WTC11 (cell line): ENCODE measurements at regions not wholly inside any gene's neighbourhood (a gene's known extent, or its start where the extent isn't known, plus 50 kb on each side); places are given as distances from the start of the nearest gene placed in this dataset.

Experiments used
- ATAC-seq: fragments of 200-7000 bp; cut with Tn5 transposase; 2 replicates; pipeline ENCODE4 v1.10.0; 2021; ENCODE audit warnings: mild to moderate bottlenecking, moderate library complexity
- CTCF ChIA-PET: fragments of 300-600 bp; sonication (Branson Sonifier 250); formaldehyde crosslinking; loops from one replicate; lab custom pipeline; 2021; ENCODE audit warnings: antibody characterized with exemption; lab: Charles Lee
- POLR2A ChIA-PET: fragments of 350-600 bp; sonication (Branson Sonifier 250); formaldehyde crosslinking; loops from one replicate; lab custom pipeline; 2021; ENCODE audit warnings: antibody characterized with exemption; lab: Charles Lee
- DNase-seq: peaks from one replicate; pipeline ENCODE4 v3.0.0; 2021; ENCODE audit warnings: low spot score
- H3K27ac Mint-ChIP-seq: 2 replicates; pipeline ENCODE4 v1.8.0; 2021; ENCODE audit warnings: mixed read lengths
- H3K27me3 Mint-ChIP-seq: 2 replicates; pipeline ENCODE4 v1.8.0; 2021; ENCODE audit warnings: low read depth, mild to moderate bottlenecking, moderate library complexity, mixed read lengths
- H3K36me3 Mint-ChIP-seq: 2 replicates; pipeline ENCODE4 v1.8.0; 2021; ENCODE audit warnings: mixed read lengths
- H3K4me1 Mint-ChIP-seq: 2 replicates; pipeline ENCODE4 v1.8.0; 2022; ENCODE audit warnings: mixed read lengths
- H3K4me3 Mint-ChIP-seq: 2 replicates; pipeline ENCODE4 v1.8.0; 2021; ENCODE audit warnings: mild to moderate bottlenecking, moderate library complexity, mixed read lengths
- H3K9me3 Mint-ChIP-seq: 2 replicates; pipeline ENCODE4 v1.8.0; 2021; ENCODE audit warnings: mixed read lengths
- ATF1 ChIP-seq: sonication (generic); formaldehyde crosslinking; IDR thresholded peaks from 2 replicates; pipeline ENCODE4 v1.8.1; 2023; ENCODE audit warnings: mild to moderate bottlenecking, moderate library complexity, missing genetic modification reagents
- CDX4 ChIP-seq: fragments of 250-450 bp; sonication (Bioruptor Pico); IDR thresholded peaks from 2 replicates; pipeline ENCODE4 v1.9.0; 2021; ENCODE audit warnings: moderate library complexity, mild to moderate bottlenecking, inconsistent platforms, borderline replicate concordance
- CTCF ChIP-seq: fragments of 200-600 bp; IDR thresholded peaks from 2 replicates; pipeline ENCODE4 v1.8.0; 2022; ENCODE audit warnings: antibody characterized with exemption
- E2F5 ChIP-seq: sonication (generic); formaldehyde crosslinking; IDR thresholded peaks from 2 replicates; pipeline ENCODE4 v1.8.1; 2022; ENCODE audit warnings: mild to moderate bottlenecking, moderate library complexity, missing genetic modification reagents
- FOXJ3 ChIP-seq: sonication (generic); formaldehyde crosslinking; IDR thresholded peaks from 2 replicates; pipeline ENCODE4 v1.9.0; 2021; ENCODE audit warnings: missing genetic modification reagents, mild to moderate bottlenecking, borderline replicate concordance
- GRHL2 ChIP-seq: fragments of 250-450 bp; sonication (Bioruptor Pico); IDR thresholded peaks from 2 replicates; pipeline ENCODE4 v1.8.0; 2022; ENCODE audit warnings: mild to moderate bottlenecking, moderate library complexity; ENCODE audit not compliant: insufficient replicate concordance, severe bottlenecking
- JAZF1 ChIP-seq: fragments of 250-450 bp; sonication (Bioruptor Pico); IDR thresholded peaks from 2 replicates; pipeline ENCODE4 v1.9.0; 2021; ENCODE audit warnings: moderate library complexity, mild to moderate bottlenecking, inconsistent platforms
- MXD4 ChIP-seq: fragments of 250-450 bp; sonication (Bioruptor Pico); IDR thresholded peaks from 2 replicates; pipeline ENCODE4 v1.8.0; 2021; ENCODE audit warnings: mild to moderate bottlenecking, moderate library complexity, borderline replicate concordance
- NR2C2 ChIP-seq: sonication (generic); formaldehyde crosslinking; IDR thresholded peaks from 2 replicates; pipeline ENCODE4 v1.8.0; 2022; ENCODE audit warnings: mild to moderate bottlenecking, missing genetic modification reagents
- OVOL2 ChIP-seq: fragments of 250-450 bp; sonication (Bioruptor Pico); IDR thresholded peaks from 2 replicates; pipeline ENCODE4 v1.9.0; 2021; ENCODE audit warnings: mild to moderate bottlenecking, borderline replicate concordance
- PRRX2 ChIP-seq: fragments of 250-450 bp; sonication (Bioruptor Pico); IDR thresholded peaks from 2 replicates; pipeline ENCODE4 v1.8.0; 2021; ENCODE audit warnings: mild to moderate bottlenecking
- RELA ChIP-seq: sonication (generic); formaldehyde crosslinking; IDR thresholded peaks from 2 replicates; pipeline ENCODE4 v1.8.1; 2022; ENCODE audit warnings: missing genetic modification reagents, mild to moderate bottlenecking, borderline replicate concordance
- SMAD3 ChIP-seq: sonication (generic); formaldehyde crosslinking; IDR thresholded peaks from 2 replicates; pipeline ENCODE4 v1.8.0; 2022; ENCODE audit warnings: missing genetic modification reagents, mild to moderate bottlenecking, borderline replicate concordance
- SP1 ChIP-seq: sonication (generic); formaldehyde crosslinking; conservative IDR thresholded peaks from 2 replicates; pipeline ENCODE4 v1.8.1; 2022; ENCODE audit warnings: missing genetic modification reagents
- TCF7 ChIP-seq: sonication (generic); formaldehyde crosslinking; IDR thresholded peaks from 2 replicates; pipeline ENCODE4 v1.8.0; 2022; ENCODE audit warnings: mild to moderate bottlenecking, low read depth, missing genetic modification reagents, moderate library complexity
- TEAD4 ChIP-seq: sonication (generic); formaldehyde crosslinking; IDR thresholded peaks from 2 replicates; pipeline ENCODE4 v1.8.0; 2022; ENCODE audit warnings: mild to moderate bottlenecking, missing genetic modification reagents
- USF2 ChIP-seq: sonication (generic); formaldehyde crosslinking; IDR thresholded peaks from 2 replicates; pipeline ENCODE4 v1.8.1; 2023; ENCODE audit warnings: mild to moderate bottlenecking, missing genetic modification reagents, moderate library complexity
- ZNF138 ChIP-seq: sonication (generic); formaldehyde crosslinking; conservative IDR thresholded peaks from 2 replicates; pipeline ENCODE4 v1.8.1; 2022; ENCODE audit warnings: mild to moderate bottlenecking, moderate library complexity, missing genetic modification reagents
- ZNF416 ChIP-seq: fragments of 250-450 bp; sonication (Bioruptor Pico); IDR thresholded peaks from 2 replicates; pipeline ENCODE4 v1.9.0; 2021; ENCODE audit warnings: mild to moderate bottlenecking, inconsistent platforms
- ZNF512 ChIP-seq: sonication (generic); formaldehyde crosslinking; IDR thresholded peaks from 2 replicates; pipeline ENCODE4 v1.8.1; 2022; ENCODE audit warnings: missing genetic modification reagents, borderline replicate concordance
- ZNF671 ChIP-seq: fragments of 250-450 bp; sonication (Bioruptor Pico); IDR thresholded peaks from 2 replicates; pipeline ENCODE4 v1.8.0; 2021; ENCODE audit warnings: mild to moderate bottlenecking

- ChIA-PET POLR2A (no interaction called here), CTCF (interaction anchor here (0.7 to 2.3 kb wide), 13 partner anchors 10 to 203 kb away, joined by 3 to 10 read pairs (median 4); partner anchors contain the start of gene ZNF281)
- no peak for DNase-seq
- Mint-ChIP-seq H3K4me3 (no peak overlapping the region), H3K4me1 (peaks cover 23% of the 10 kb centered on the region), H3K27me3 (peaks cover 16% of the 10 kb centered on the region), H3K9me3 (peaks cover 5% of the 10 kb centered on the region), H3K27ac (0 out of 2 replicates have a peak overlapping the region, but pooled peaks have one; percentile 10), H3K36me3 (no peaks in the 10 kb centered on the region)
- TF ChIP-seq USF2 (CRISPR knock-in tag) (no peak), CTCF (peak; percentile 84)
- peak; percentile 43 for ATAC-seq
Observed at GRCh38 chr1:200306944-200307754, 102.7 kb downstream of the ZNF281 start.

- POLR2A ChIA-PET: no interaction called here
- TF ChIP-seq JAZF1 (CRISPR knock-in tag) (no peak), ZNF138 (CRISPR knock-in tag) (no peak), TEAD4 (CRISPR knock-in tag) (no peak), RELA (no peak)
Observed at GRCh38 chr1:200305806-200306205, 104.0 kb downstream of the ZNF281 start.

GRCh38 chr1:200304171-200304570 is 105.7 kb downstream of the ZNF281 start:
- POLR2A ChIA-PET: interaction anchor here (0.6 kb wide), 1 partner anchor 131 kb away, joined by 3 read pairs; no protein-coding TSS in a partner anchor
- CTCF ChIA-PET: interaction anchor here (1.7 kb wide), 1 partner anchor 10 kb away, joined by 6 read pairs; no protein-coding TSS in a partner anchor
- Mint-ChIP-seq H3K4me1 (peaks cover 25% of the 10 kb centered on the region), H3K27me3 (peaks cover 31% of the 10 kb centered on the region), H3K9me3 (no peaks in the 10 kb centered on the region), H3K36me3 (no peaks in the 10 kb centered on the region), H3K27ac (no peak overlapping the region), H3K4me3 (no peak overlapping the region)
- ATAC-seq: no peak
- DNase-seq: no peak
- TF ChIP-seq SMAD3: no peak
- TF ChIP-seq SP1 (CRISPR knock-in tag): no peak
- TF ChIP-seq FOXJ3 (CRISPR knock-in tag): no peak
- no peak for TF ChIP-seq NR2C2 (CRISPR knock-in tag)
- TF ChIP-seq ATF1 (CRISPR knock-in tag): no peak
- no peak for TF ChIP-seq CDX4 (CRISPR knock-in tag)
- TF ChIP-seq ZNF512 (CRISPR knock-in tag): no peak
- TF ChIP-seq PRRX2 (CRISPR knock-in tag): no peak
- TF ChIP-seq E2F5 (CRISPR knock-in tag): no peak
- TF ChIP-seq MXD4 (CRISPR knock-in tag): no peak
- TF ChIP-seq TCF7 (CRISPR knock-in tag): no peak
- no peak for TF ChIP-seq ZNF671 (CRISPR knock-in tag)
- TF ChIP-seq OVOL2 (CRISPR knock-in tag): no peak
- no peak for TF ChIP-seq ZNF416 (CRISPR knock-in tag)
- no peak for TF ChIP-seq GRHL2 (CRISPR knock-in tag)
- no peak for TF ChIP-seq CTCF

More at GRCh38 chr1:200305806-200306205, 104.0 kb downstream of the ZNF281 start:
- ATAC-seq (no peak), DNase-seq (no peak)
- Mint-ChIP-seq H3K27ac (no peak overlapping the region), H3K27me3 (peaks cover 24% of the 10 kb centered on the region), H3K36me3 (no peaks in the 10 kb centered on the region), H3K9me3 (peaks cover 5% of the 10 kb centered on the region), H3K4me3 (no peak overlapping the region), H3K4me1 (peaks cover 23% of the 10 kb centered on the region)
- CTCF ChIA-PET: interaction anchor here (2.3 kb wide), 1 partner anchor 32 kb away, joined by 7 read pairs; no protein-coding TSS in a partner anchor
